Hypothalamus (tissue), 51 donors: ENCODE measurements at regions not wholly inside any gene's neighbourhood (a gene's known extent, or its start where the extent isn't known, plus 50 kb on each side); places are given as distances from the start of the nearest gene placed in this dataset.
A peak's percentile ranks its signal among the peaks of the same experiment; 100 is the strongest.

ENCODE experiments used
- DNase-seq, 51 donors: peaks; one replicate each; lab custom pipeline; 2025; lab: John Stamatoyannopoulos, UW

DNA sequence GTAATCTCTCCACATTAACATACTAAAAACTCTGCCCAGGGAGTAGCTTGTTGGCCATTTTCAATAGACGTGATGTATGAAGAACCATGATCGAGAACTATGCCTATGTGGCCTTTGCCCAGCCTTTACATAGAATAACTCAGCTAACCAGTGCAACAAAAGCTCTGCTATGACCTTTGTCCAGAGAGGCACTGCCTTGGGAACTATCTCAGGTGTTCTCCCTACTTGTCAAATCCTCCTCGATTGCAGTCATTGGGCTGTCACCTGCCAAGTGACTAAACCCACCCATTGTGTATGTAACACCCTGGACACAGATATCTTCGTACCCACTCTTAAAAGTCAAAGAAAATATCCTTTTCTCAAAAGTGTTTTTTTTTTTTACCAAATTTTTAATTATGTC lies 610.3 kb upstream of the GALNTL6 start:
- no peak for DNase-seq

DNA sequence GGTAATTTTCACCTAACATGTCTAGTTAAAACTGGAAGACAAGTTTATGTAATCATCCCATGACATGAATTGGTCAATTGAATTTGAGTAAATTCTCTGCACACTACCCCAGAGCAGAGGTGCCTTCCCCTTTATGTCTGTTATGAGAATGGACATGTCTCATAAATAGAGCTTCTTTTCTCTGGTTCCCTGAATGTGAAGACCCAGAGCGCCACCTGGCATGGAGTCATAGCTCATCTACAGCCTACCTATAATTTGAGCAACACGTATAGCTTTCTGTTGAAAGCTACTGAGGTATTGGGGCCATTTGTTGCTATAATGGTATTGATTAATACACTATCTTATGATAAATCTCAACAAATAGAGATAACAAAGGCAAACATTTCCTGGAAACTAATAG lies 626.5 kb upstream of the GALNTL6 start:
- DNase-seq, result no peak

DNA sequence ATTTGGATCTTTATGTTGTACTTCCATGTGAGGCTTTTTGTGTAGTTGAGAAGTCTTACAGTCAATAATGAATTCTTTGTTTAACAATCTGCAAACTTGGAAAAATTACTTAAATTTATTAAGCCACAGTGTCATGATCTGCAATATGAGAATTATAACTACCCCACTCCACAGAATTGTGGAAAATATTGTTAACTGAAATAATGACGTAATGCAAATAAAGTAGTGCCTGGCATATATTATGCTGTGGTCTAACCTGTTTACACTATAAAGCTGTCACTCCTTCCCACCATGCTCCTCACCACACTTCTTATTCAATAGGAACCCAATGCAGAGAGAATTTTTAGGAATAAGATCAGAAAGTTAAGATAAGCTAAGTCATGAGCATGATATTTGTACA lies 632.1 kb upstream of the GALNTL6 start:
- no peak for DNase-seq

DNA sequence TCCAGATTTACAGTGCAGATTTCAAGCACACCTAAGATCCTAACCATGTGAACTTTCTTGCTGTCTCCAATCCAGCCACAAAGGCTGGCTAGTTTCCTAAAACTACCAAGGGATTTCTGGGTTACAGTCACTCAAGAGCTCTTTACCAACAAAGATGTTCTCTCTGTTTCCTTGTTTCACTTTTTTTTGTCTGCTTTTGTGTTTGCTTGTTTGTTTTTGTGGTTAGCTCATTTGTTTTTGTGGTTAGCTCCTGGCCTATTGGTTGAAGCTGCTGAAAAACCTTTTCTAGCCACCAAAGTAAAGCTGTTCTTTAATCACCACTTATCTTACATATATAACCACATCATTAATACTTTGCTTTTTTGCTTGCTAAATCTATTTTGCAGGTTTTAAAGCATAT lies 642.5 kb upstream of the GALNTL6 start:
- DNase-seq, result no peak

DNA sequence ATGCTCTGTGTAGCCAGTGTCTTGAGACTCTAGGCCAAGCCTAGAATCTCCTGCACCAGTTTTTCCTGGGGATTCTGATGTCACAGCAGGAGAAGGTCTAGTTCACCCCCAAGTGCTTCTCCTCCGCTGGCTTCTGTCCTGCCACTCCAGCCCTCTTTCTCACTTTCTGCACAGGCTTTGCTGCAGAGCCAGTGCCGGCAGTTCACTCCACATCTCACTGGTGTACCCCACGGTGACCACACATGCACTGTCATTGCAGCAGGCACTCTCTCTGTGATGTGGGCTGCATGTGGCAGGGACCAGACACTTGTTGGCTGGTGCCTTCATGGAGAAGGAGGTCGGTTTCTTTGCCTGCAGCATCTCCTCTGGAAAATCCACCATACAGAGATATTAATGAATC lies 643.8 kb upstream of the GALNTL6 start:
- DNase-seq, result no peak

DNA sequence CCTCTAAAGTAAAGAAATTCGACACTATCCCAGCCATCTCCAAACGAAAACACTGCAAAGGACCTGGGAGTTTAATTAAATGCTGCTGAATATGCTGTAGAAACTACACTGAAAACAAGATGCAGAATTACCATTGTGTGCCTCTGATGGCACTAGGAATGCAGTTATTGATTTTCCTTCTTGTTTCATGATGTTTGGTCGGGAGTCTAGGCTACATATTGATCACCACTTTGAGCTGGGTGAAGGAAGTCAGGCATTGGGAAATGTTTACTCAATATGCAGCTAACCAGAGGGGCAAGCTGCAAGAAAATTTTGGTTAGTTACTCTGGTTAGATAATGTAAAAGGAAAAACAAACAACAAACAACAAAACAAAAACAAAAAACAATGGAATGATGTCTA lies 650.7 kb upstream of the GALNTL6 start:
- DNase-seq, result no peak

DNA sequence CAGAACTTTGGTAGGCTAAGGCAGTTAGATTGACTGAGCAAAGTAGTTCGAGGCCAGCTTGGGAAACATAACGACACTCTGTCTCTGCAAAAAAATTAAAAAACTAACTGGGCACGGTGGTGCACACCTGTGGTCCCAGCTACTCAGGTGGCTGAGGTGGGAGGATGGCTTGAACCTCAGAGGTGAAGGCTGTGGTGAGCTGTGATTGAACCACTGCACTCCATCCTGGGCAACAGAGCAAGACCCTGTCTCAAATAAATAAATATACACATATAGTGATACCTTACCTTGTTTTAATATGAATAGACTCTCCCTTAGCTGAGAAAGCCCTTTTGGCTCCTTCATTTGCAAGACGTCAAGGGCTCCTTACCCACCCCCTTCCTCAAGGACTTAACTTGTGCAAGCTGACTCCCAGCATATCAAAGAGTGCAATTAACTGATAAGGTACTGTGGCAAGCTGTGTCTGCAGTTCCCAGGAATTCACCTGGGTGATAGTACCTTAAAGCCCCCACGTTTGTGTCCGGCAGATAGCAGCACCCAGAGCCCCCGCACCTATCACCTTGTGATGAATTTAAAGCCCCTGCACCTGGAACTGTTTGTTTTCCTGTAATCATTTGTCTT lies 655.6 kb upstream of the GALNTL6 start:
- no peak for DNase-seq

DNA sequence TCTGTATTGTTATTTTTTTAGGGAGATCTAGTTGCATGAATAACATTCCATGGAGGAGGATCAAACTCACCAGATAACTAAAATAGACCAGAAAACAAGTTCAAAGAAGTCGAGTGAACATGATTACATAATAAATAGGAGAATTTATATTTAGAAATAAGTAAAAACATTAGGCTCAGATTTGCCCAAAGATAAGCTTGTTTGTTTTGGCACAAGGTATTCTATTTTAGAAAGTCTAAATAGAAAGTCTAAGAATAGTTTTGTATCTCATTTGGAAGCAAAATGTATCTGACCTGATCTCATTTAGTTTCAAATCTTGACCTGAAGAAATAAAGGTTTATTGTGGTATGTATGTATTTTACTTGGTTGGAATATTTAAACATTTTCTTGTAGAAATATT lies 670.6 kb upstream of the GALNTL6 start:
- DNase-seq, result no peak

DNA sequence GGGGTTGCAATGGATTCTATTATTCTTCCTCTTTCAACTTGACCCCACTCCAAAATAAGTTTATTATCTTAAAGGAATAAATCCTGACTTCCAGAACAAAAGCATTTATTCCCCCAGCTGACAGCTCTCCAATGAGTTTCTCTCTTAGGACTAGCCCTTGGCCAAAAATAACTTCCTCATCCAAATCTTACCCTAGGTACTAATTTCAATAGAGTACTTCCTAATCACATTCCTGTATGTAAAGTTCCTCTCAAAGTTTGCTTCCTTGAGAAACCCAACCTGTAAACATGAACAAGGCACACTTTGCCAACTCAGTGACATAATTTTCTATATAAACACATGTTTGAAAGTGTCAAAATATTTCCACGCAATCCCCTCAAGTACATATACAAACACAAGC lies 671.2 kb upstream of the GALNTL6 start:
- no peak for DNase-seq

DNA sequence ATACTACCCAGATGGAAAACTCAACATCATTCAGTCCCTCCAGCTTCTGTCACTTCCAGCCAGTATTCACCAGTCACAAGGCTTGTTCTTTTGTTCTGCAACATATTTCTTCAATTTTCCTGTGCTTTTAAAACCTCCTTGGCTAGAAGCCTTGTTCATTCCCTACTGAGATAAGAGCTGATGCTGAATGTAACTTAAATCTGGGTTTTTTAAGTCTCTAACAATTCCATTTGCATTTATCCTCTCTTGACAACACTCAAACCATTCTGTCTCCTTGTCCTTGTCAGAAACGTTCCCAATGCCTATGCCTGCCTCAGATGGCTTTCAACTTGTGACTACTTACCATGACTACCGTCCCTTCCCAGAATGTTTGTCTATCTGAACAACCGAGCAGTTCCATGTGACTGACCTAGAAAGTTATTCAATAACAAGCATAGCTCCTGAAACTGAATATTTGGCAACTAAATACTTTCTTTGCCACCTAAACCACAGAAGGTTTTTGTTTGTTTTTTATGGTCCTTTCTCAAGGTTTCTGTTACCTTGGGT lies 682.9 kb upstream of the GALNTL6 start:
- peak in 1 of 51 donors; percentile 2 for DNase-seq

DNA sequence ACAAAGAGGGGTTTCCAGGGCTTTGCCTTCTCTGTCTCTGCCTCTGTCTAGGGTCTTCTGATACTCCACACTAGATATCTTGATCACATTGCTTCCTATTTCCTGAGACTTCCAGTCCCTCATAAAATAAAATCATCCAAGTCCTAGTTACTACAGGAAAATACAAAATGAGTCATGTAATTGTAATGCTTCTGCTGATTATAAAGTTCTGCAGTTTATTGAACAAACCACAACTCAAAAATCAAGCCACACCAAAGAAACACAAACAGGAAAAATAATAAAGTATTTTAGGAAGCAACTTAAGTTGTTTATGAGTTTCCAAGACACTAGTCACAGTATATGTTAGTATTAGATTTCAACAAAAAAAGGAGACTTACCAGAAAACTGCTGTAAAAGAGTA lies 695.1 kb upstream of the GALNTL6 start:
- no peak for DNase-seq

DNA sequence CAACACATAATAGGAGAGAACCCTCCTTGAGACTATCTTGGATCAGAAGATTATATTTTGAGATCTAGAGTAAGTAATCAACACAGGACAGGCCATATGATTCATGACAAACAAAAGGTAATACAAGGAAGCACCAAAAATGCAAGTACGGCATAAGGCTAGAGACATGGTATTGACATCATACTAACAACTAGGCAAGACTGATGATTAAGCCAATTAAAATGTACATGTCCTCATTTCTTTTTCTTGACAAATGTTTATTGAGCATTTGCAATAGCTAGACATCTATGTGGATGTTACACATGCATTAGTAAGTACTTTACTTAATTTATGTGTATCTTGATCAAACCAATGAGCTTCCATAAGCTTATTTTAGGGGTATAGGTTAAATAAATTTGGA lies 695.7 kb upstream of the GALNTL6 start:
- no peak for DNase-seq

DNA sequence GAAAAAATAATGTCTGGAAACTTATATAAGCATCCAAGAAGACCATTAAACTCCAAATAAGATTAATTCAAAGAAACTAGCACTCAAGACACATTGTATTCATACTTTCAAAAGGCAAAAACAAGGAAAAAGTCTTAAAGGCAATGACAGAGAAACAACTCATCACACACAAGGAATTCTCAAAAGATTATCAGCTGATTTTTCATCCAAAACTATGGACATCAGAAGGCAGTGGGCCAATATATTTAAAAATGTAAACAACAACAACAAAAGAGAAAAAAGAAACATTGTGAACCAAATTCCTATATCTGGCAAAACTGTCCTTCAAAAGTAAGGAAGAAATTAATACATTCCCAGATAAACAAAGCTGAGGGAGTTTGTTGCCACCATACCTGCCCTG lies 711.4 kb upstream of the GALNTL6 start:
- DNase-seq, result no peak

DNA sequence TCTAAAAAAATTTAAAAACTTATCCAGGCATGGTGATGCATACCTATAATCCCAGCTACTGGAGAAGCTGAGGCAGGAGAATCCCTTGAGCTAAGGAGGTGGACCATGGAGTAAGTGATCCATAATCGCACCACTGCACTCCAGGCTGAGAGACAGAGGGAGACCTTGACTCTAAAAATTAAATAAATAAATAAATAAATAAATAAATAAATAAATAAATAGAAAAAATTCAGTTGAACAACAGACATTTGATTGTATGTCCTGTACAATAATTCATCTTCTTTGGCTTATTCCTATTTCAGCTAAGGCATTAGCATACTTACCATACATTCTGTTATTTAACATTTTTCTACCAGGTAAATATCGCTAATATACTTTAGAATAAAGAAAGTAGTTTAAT lies 726.1 kb upstream of the GALNTL6 start:
- DNase-seq, result no peak

DNA sequence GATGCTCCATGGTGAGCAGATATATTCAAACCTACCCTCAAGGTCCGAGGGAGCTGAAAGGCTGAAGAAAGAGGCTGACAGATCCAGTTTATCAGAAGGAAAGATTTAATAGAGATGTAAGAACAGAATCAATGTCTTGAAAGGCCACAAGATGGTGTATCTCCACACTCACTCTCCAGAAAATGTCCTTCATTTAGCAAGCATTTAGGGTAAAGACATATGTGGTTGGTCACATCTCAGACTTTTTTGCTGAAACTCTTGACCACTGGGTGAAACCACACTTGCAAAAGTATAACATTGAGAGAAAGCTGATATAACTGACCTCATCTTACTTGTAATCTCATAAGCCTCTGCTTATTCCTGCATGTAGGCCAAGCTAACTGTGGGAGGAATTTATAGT lies 745.8 kb upstream of the GALNTL6 start:
- no peak for DNase-seq

DNA sequence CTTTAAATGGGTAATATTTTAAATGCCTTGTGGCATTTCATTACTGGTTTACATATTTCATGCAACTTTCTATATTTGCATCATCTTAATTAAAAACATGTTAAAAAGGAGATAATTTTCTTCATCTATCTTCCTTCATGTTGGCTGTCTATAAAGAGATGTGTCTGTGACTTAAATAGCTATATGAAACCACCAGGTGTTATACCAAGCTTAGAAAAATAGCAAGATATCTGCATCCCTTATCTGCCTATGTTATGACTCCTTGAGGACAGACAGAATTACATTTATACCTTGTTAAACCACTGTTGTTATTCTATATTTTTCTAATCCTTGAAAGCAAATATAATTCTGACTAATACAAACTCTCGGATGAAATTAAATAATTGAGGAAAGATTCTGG lies 763.8 kb upstream of the GALNTL6 start:
- DNase-seq, result no peak

DNA sequence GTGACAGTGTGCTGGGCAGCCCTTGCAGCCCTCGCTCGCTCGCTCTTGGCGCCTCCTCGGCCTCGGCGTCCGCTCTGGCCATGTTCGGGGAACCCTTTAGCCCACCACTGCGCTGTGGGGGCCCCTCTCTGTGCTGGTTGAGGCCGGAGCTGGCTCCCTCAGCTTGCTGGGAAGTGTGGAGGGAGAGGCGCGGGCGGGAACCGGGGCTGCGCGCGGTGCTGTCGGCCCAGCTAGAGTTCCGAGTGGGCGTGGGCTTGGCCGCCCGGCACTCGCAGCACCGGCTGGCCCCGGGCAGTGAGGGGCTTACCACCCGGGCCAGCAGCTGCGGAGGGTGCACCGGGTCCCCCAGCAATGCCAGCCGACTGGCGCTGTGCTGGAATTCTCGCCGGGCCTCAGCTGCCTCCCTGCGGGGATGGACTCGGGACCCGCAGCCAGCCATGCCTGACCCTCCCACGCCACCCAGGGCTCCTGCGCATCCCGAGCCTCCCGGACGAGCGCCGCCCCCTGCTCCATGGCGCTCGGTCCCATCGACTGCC lies 770.1 kb upstream of the GALNTL6 start:
- DNase-seq, result no peak

DNA sequence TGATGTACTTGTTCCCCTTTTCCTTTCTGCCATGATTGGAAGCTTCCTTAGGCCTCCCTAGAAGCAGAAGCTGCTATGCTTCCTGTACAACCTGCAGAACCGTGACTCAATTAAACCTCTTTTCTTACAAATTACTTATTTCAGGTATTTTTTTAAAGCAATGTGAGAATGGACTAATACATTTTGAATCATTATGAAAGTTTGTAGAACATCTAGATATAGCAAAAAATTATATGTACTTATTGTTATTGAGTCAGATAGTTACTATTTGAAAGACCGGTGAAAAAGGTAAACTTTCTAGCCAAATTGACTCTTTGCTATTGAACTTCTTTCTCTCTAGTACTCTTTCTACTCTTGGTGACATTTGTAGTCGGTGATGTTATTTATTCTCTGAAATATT lies 777.3 kb upstream of the GALNTL6 start:
- DNase-seq, result no peak

DNA sequence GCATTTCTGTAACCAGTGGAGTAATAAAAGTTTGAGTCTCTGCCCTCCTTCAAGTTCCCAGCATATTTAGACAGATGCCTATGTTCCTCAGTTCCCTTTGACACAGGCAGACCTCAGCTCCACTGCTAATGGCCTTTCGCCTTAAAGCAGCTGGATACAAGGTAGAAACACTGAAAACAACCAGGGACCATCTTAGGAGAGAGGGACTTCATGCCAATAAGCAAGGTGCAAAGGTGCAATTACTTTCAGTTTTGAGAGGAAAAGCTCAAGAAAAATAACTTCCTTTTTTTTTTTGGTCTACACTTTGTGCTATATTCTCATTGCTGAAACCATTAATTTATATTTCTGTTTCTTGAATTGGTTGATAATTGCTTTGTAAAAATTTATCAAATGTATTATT lies 781.9 kb upstream of the GALNTL6 start:
- DNase-seq, result no peak

DNA sequence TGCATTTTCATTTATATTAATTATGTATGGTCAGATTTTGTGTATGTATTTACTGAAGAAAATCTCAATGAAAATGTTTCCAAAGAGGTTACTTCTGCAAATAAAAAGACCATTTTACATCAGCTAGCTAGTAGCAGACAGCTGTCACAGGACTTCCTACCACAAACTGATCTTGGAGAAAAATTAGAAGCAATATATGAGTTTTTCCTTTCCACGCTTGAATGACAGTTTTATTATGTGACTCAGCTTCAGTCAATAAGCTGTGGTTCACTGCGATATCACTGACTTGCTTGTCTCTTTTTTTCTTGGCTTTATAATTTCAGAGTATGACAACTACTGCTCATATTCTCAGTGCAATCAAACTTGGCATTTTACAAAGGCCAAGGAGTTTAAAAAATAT lies 787.4 kb upstream of the GALNTL6 start:
- no peak for DNase-seq

DNA sequence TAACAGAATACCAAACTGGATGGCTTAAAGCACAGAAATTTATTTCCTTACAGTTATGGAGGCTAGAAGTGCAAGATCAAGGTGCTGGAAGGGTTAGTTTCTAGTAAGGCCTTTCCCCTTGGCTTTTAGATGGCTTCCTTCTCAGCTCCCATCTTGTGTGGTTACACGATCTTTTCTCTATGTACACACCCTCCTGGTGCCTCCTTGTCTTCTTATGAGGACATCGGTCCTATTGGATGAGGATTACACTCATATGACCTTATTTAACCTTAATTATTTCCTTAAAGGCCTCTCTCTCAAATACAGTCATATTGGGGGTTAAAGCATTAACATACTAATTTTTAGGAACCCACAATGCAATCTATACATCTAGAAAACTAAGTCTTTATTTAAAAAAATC lies 787.9 kb upstream of the GALNTL6 start:
- no peak for DNase-seq

DNA sequence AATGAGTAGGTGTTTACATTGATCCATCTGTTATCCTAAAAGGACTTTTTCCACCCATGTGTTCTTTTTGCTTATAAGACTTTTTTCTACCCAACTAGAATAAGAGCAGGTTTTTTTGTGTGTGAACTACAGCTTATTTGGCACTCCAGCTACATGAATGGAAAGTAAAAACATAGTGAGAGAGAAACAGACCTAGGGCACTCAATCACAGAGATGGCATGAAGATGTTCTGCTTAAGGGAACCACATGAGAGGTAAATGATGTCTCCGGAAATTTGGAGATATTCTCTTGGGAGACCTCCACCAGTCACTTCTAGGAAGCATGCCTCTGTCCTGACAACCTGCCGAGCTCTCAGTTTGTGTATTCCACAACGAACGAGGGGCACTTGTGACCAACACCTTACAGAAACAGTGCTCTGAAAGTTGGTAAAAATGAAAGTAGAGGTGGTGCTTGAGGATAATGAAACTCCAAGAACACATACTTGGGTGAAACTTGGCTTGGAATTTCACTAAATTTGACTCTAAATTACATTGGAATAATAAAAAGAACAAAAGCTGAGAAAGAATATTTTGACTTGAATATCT lies 788.4 kb upstream of the GALNTL6 start:
- DNase-seq, result no peak

DNA sequence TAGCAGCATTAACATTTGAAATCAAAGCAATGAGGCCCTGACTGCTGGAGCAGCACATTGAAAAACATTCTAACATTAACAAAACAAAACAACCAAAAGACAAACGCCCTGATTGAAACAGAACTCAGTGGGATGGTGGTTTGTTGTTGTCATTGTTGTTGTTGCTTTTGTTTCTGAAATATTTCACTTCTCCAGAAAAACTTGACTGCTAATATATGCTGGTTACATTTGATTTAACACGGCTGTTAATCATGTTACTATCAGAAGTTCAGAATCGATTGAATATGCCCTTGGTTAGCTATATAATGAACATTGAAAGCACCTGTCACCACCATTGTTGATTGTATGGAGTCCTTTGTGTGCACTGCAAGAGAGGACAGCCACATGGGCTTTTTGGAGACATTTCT lies 790.4 kb upstream of the GALNTL6 start:
- DNase-seq, result no peak
